ENCODE measurements at regions not wholly inside any gene's neighbourhood (a gene's known extent, or its start where the extent isn't known, plus 50 kb on each side); places are given as distances from the start of the nearest gene placed in this dataset.

- TF ChIP-seq OVOL3 (tag by site-specific recombination; IDR thresholded peaks at IDR 0.05) (no peak), ZNF223 (tag by site-specific recombination; IDR thresholded peaks at IDR 0.05) (no peak)
- TF ChIP-seq, protein P1, sequence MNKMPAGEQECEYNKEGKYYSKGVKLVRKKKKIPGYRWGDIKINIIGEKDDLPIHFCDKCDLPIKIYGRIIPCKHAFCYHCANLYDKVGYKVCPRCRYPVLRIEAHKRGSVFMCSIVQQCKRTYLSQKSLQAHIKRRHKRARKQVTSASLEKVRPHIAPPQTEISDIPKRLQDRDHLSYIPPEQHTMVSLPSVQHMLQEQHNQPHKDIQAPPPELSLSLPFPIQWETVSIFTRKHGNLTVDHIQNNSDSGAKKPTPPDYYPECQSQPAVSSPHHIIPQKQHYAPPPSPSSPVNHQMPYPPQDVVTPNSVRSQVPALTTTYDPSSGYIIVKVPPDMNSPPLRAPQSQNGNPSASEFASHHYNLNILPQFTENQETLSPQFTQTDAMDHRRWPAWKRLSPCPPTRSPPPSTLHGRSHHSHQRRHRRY (tag by site-specific recombination; IDR thresholded peaks at IDR 0.05) = no peak
Measured at GRCh38 chr12:113655919-113656318, 184.2 kb upstream of the LHX5 start (continued).

GRCh38 chr12:113655479-113655878, 183.8 kb upstream of the LHX5 start:
- Histone ChIP-seq H3K36me3 (ENCODE audit: control insufficient read depth in 2 of 2, insufficient read depth in 1 of 2, low read length in 2 of 2) (no peaks in the 10 kb centered on the region), H3K4me3 (ENCODE audit: low read depth, low read length) (no peak overlapping the region), H3K9me3 (ENCODE audit: control insufficient read depth, insufficient read depth, low read depth, low read length) (no peaks in the 10 kb centered on the region), H3K4me1 (ENCODE audit: control insufficient read depth, insufficient read depth, low read length) (no peaks in the 10 kb centered on the region), H3K27ac (ENCODE audit: extremely low read depth, low read depth, low read length) (no peak overlapping the region)
- ChIA-PET CTCF (no interaction called here), POLR2A (no interaction called here)
- TF ChIP-seq, protein P2, sequence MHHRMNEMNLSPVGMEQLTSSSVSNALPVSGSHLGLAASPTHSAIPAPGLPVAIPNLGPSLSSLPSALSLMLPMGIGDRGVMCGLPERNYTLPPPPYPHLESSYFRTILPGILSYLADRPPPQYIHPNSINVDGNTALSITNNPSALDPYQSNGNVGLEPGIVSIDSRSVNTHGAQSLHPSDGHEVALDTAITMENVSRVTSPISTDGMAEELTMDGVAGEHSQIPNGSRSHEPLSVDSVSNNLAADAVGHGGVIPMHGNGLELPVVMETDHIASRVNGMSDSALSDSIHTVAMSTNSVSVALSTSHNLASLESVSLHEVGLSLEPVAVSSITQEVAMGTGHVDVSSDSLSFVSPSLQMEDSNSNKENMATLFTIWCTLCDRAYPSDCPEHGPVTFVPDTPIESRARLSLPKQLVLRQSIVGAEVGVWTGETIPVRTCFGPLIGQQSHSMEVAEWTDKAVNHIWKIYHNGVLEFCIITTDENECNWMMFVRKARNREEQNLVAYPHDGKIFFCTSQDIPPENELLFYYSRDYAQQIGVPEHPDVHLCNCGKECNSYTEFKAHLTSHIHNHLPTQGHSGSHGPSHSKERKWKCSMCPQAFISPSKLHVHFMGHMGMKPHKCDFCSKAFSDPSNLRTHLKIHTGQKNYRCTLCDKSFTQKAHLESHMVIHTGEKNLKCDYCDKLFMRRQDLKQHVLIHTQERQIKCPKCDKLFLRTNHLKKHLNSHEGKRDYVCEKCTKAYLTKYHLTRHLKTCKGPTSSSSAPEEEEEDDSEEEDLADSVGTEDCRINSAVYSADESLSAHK (tag by site-specific recombination; IDR thresholded peaks at IDR 0.05) = no peak
- no peak for TF ChIP-seq ZNF404 (tag by site-specific recombination; IDR thresholded peaks at IDR 0.05)
- TF ChIP-seq ZNF777 (tag by site-specific recombination; IDR thresholded peaks at IDR 0.05; ENCODE audit: borderline replicate concordance) = no peak
- no peak for TF ChIP-seq ZNF473 (tag by site-specific recombination; IDR thresholded peaks at IDR 0.05)
- no peak for TF ChIP-seq ZNF202 (tag by site-specific recombination; IDR thresholded peaks at IDR 0.05; ENCODE audit: borderline replicate concordance)
- TF ChIP-seq ZNF280D (tag by site-specific recombination; IDR thresholded peaks at IDR 0.05) = no peak
- TF ChIP-seq ZNF280C (tag by site-specific recombination; IDR thresholded peaks at IDR 0.05) = no peak
- no peak for TF ChIP-seq SP2 (tag by site-specific recombination; IDR thresholded peaks at IDR 0.05)
- TF ChIP-seq GLI4 (tag by site-specific recombination; IDR thresholded peaks at IDR 0.05) = no peak
- no peak for TF ChIP-seq IKZF3 (tag by site-specific recombination; IDR thresholded peaks at IDR 0.05)
- TF ChIP-seq ZNF391 (tag by site-specific recombination; IDR thresholded peaks at IDR 0.05; ENCODE audit: borderline replicate concordance, low read depth) = no peak
- TF ChIP-seq, protein P3, sequence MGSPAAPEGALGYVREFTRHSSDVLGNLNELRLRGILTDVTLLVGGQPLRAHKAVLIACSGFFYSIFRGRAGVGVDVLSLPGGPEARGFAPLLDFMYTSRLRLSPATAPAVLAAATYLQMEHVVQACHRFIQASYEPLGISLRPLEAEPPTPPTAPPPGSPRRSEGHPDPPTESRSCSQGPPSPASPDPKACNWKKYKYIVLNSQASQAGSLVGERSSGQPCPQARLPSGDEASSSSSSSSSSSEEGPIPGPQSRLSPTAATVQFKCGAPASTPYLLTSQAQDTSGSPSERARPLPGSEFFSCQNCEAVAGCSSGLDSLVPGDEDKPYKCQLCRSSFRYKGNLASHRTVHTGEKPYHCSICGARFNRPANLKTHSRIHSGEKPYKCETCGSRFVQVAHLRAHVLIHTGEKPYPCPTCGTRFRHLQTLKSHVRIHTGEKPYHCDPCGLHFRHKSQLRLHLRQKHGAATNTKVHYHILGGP (tag by site-specific recombination; IDR thresholded peaks at IDR 0.05) = no peak
- TF ChIP-seq ZBTB17 (tag by site-specific recombination; IDR thresholded peaks at IDR 0.05) = no peak
- TF ChIP-seq ZNF530 (tag by site-specific recombination; IDR thresholded peaks at IDR 0.05; ENCODE audit: low read depth) = no peak
- TF ChIP-seq ZSCAN30 (tag by site-specific recombination; IDR thresholded peaks at IDR 0.05) = no peak
- no peak for TF ChIP-seq ZSCAN16 (tag by site-specific recombination; IDR thresholded peaks at IDR 0.05)
- no peak for TF ChIP-seq ZNF433 (tag by site-specific recombination; IDR thresholded peaks at IDR 0.05; ENCODE audit: low read depth)
- no peak for TF ChIP-seq SETDB1 (IDR thresholded peaks at IDR 0.05; ENCODE audit: insufficient read length, low read length)
- TF ChIP-seq, protein P4, sequence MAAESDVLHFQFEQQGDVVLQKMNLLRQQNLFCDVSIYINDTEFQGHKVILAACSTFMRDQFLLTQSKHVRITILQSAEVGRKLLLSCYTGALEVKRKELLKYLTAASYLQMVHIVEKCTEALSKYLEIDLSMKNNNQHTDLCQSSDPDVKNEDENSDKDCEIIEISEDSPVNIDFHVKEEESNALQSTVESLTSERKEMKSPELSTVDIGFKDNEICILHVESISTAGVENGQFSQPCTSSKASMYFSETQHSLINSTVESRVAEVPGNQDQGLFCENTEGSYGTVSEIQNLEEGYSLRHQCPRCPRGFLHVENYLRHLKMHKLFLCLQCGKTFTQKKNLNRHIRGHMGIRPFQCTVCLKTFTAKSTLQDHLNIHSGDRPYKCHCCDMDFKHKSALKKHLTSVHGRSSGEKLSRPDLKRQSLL (tag by site-specific recombination; IDR thresholded peaks at IDR 0.05) = no peak
- TF ChIP-seq ZNF664 (tag by site-specific recombination; IDR thresholded peaks at IDR 0.05) = no peak

All from HEK293 (cell line).